Spleen (tissue), 11 donors: ENCODE measurements at regions not wholly inside any gene's neighbourhood (a gene's known extent, or its start where the extent isn't known, plus 50 kb on each side); places are given as distances from the start of the nearest gene placed in this dataset.

ENCODE experiments used
- DNase-seq: peaks from one replicate; pipeline ENCODE4 v3.0.0-alpha.2; 2020
- H3K27ac ChIP-seq, 8 donors: fragments of 200-600 bp; sonication (generic) in 7 of 8; 1 replicate in 4 of 8; 2 replicates in 4 of 8; pipeline versions ENCODE4 v1.5.0 to v1.8.0; 2016 to 2021; ENCODE audit warnings: inconsistent platforms in 4 of 8, mild to moderate bottlenecking in 4 of 8, moderate library complexity in 1 of 8
- H3K27me3 ChIP-seq, 7 donors: fragments of 200-600 bp; sonication (generic) in 6 of 7; replicated peaks in 1 of 7; 1 replicate in 4 of 7; 2 replicates in 3 of 7; pipeline versions ENCODE4 v1.5.0 to v1.8.0; 2016 to 2021; ENCODE audit warnings: inconsistent platforms in 3 of 7, mild to moderate bottlenecking in 1 of 7
- H3K36me3 ChIP-seq, 6 donors: fragments of 200-600 bp; sonication (generic) in 5 of 6; 1 replicate in 4 of 6; 2 replicates in 2 of 6; pipeline versions ENCODE4 v1.5.0 to v1.8.0; 2016 to 2021; ENCODE audit warnings: inconsistent platforms in 2 of 6
- H3K4me1 ChIP-seq, 6 donors: fragments of 200-600 bp; sonication (generic) in 5 of 6; 1 replicate in 3 of 6; 2 replicates in 3 of 6; pipeline versions ENCODE4 v1.5.0 to v1.8.0; 2016 to 2021; ENCODE audit warnings: inconsistent platforms in 3 of 6
- H3K4me3 ChIP-seq, 8 donors: fragments of 200-600 bp; sonication (generic) in 7 of 8; 1 replicate in 4 of 8; 2 replicates in 4 of 8; pipeline versions ENCODE4 v1.5.0 to v1.8.0; 2016 to 2021; ENCODE audit warnings: inconsistent platforms in 4 of 8, mild to moderate bottlenecking in 4 of 8, moderate library complexity in 2 of 8
- H3K9me3 ChIP-seq, 8 donors: fragments of 200-600 bp; sonication (generic) in 7 of 8; 1 replicate in 4 of 8; 2 replicates in 4 of 8; pipeline versions ENCODE4 v1.5.0 to v1.8.0; 2016 to 2021; ENCODE audit warnings: inconsistent platforms in 4 of 8
- POLR2A ChIP-seq, 3 donors: fragments of 450-650 bp; IDR thresholded peaks; one replicate each; pipeline ENCODE4 v1.5.1; 2017; ENCODE audit warnings: antibody characterized with exemption in 3 of 3, mild to moderate bottlenecking in 1 of 3
- POLR2AphosphoS5 ChIP-seq, 3 donors: sonication (generic); formaldehyde crosslinking; IDR thresholded peaks; one replicate each; pipeline ENCODE4 v1.5.1; 2017; ENCODE audit warnings: antibody characterized with exemption in 3 of 3
- WGBS, 5 donors: extraction: QIAGEN DNeasy Blood & Tissue Kit in 3 of 5; methylation state at CpG; one replicate each; pipeline versions ENCODE4 v1.1.5 to v1.1.7; 2013 to 2018; 5-methylcytosine and 5-hydroxymethylcytosine counted together
- intact Hi-C: fragments of 100-400 bp; cut with DNase I; formaldehyde crosslinking; loops from one replicate; pipeline ENCODE4 v1.15.0; 2023; ENCODE audit warnings: low total_unique reads
- TF ChIP-seq, protein P1 (sequence below), 11 experiments: fragments of 200-600 bp in 7 of 11; fragments of 450-650 bp in 4 of 11; sonication (generic) in 4 of 11; IDR thresholded peaks in 8 of 11; conservative IDR thresholded peaks in 3 of 11; 1 replicate in 7 of 11; 2 replicates in 4 of 11; pipeline versions ENCODE4 v1.4.0 to v1.8.0; 2016 to 2021; ENCODE audit warnings: antibody characterized with exemption in 11 of 11, inconsistent platforms in 4 of 11, mild to moderate bottlenecking in 1 of 11
- donor health status: healthy with polysubstance abuse.
- donor health status: DM: no; HTN: no; CAD: no; lungs with moderate emphysema.
- donor health status: DM: no; HTN: no; CAD: no.
- donor health status: Bipolar disorder and iron deficiency.
- donor health status: healthy.
- donor health status: DM: no; HTN: no; CAD: no.
- donor health status: DM: yes; HTN: yes; CAD: no.

GRCh38 chr11:91768783-91769182, 455.8 kb upstream of the FAT3 start:
- DNase-seq: no peak
- intact Hi-C loops: no loop called here
- no peak overlapping the region for H3K4me3 ChIP-seq
- TF ChIP-seq POLR2A (IDR thresholded peaks at IDR 0.05): no peak
- TF ChIP-seq POLR2AphosphoS5 (IDR thresholded peaks at IDR 0.05): no peak
- TF ChIP-seq, protein P1, sequence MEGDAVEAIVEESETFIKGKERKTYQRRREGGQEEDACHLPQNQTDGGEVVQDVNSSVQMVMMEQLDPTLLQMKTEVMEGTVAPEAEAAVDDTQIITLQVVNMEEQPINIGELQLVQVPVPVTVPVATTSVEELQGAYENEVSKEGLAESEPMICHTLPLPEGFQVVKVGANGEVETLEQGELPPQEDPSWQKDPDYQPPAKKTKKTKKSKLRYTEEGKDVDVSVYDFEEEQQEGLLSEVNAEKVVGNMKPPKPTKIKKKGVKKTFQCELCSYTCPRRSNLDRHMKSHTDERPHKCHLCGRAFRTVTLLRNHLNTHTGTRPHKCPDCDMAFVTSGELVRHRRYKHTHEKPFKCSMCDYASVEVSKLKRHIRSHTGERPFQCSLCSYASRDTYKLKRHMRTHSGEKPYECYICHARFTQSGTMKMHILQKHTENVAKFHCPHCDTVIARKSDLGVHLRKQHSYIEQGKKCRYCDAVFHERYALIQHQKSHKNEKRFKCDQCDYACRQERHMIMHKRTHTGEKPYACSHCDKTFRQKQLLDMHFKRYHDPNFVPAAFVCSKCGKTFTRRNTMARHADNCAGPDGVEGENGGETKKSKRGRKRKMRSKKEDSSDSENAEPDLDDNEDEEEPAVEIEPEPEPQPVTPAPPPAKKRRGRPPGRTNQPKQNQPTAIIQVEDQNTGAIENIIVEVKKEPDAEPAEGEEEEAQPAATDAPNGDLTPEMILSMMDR (IDR thresholded peaks at IDR 0.05 in 8 of 11, conservative IDR thresholded peaks at IDR 0.05 in 3 of 11): no peak
- no peaks in the 10 kb centered on the region for H3K4me1 ChIP-seq
- no peak overlapping the region for H3K27ac ChIP-seq
- peaks cover 0 to 13% (median 2%) of the 10 kb centered on the region in 8 donors for H3K9me3 ChIP-seq
- H3K27me3 ChIP-seq: no peaks in the 10 kb centered on the region
- no peaks in the 10 kb centered on the region for H3K36me3 ChIP-seq
- WGBS, 5 donors: 52 to 87% (median 60%) methylated on average over 1 of the region's 1 CpG

- peaks cover 0 to 5% (median 0%) of the 10 kb centered on the region in 8 donors for H3K9me3 ChIP-seq
- H3K4me1 ChIP-seq: no peaks in the 10 kb centered on the region
- intact Hi-C loops: no loop called here
- no peaks in the 10 kb centered on the region for H3K36me3 ChIP-seq
- DNase-seq: no peak
- TF ChIP-seq, protein P1 (IDR thresholded peaks at IDR 0.05 in 8 of 11, conservative IDR thresholded peaks at IDR 0.05 in 3 of 11): no peak
- TF ChIP-seq POLR2AphosphoS5 (IDR thresholded peaks at IDR 0.05) (no peak), POLR2A (IDR thresholded peaks at IDR 0.05) (no peak)
- H3K27ac ChIP-seq: no peak overlapping the region
- H3K4me3 ChIP-seq: no peak overlapping the region
- no peaks in the 10 kb centered on the region for H3K27me3 ChIP-seq
Observed at GRCh38 chr11:91763331-91763730, 461.3 kb upstream of the FAT3 start.

DNA sequence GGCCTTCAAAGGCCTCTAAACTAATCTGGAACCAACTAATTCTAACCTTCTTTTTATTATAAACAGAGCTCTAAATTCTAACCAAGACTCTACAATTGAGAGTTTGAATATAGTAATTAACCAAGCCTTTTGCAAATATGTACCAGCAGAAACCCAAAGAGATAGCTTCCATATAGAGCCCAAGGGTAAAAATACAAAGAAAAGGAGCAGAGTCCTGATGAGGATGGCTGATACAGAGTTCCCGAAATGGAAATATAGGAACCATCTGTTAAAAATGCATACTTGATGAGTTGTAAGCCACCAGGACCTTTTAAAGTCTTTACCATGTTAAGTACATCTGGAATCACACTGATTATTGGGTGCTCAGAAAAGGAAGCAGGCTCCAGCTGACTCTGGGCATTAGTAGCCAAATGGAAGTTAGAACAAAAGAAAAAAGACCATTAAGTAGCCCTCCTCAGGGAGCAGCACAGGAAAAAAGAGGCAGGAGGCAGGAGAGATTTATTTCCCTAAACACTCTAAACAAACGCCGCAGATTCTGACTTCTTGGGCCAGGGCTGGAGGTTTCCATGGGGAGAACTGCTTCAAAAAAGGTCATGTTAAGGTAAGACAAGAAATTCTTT, 463.1 kb upstream of the FAT3 start:
- Histone ChIP-seq H3K4me3 (no peak overlapping the region), H3K4me1 (no peaks in the 10 kb centered on the region), H3K27ac (no peak overlapping the region), H3K9me3 (peaks cover 0 to 7% (median 0%) of the 10 kb centered on the region in 8 donors), H3K36me3 (no peaks in the 10 kb centered on the region), H3K27me3 (no peaks in the 10 kb centered on the region)
- DNase-seq: no peak
- WGBS, 5 donors: 25 to 30% (median 29%) methylated on average over 3 of the region's 3 CpGs
- TF ChIP-seq POLR2A (IDR thresholded peaks at IDR 0.05): no peak
- TF ChIP-seq POLR2AphosphoS5 (IDR thresholded peaks at IDR 0.05): no peak
- TF ChIP-seq, protein P1 (IDR thresholded peaks at IDR 0.05 in 8 of 11, conservative IDR thresholded peaks at IDR 0.05 in 3 of 11): no peak
- intact Hi-C loops: no loop called here

- Histone ChIP-seq H3K4me3 (no peak overlapping the region), H3K27me3 (no peaks in the 10 kb centered on the region), H3K9me3 (peaks cover 0 to 18% (median 9%) of the 10 kb centered on the region in 8 donors), H3K36me3 (no peaks in the 10 kb centered on the region), H3K27ac (no peak overlapping the region), H3K4me1 (no peaks in the 10 kb centered on the region)
- TF ChIP-seq, protein P1 (IDR thresholded peaks at IDR 0.05 in 8 of 11, conservative IDR thresholded peaks at IDR 0.05 in 3 of 11): no peak
- TF ChIP-seq POLR2AphosphoS5 (IDR thresholded peaks at IDR 0.05) (no peak), POLR2A (IDR thresholded peaks at IDR 0.05) (no peak)
- 50 to 95% (median 93%) methylated on average over 1 of the region's 1 CpG for WGBS, 5 donors
- DNase-seq: no peak
- intact Hi-C loops: no loop called here
Observed at GRCh38 chr11:91756829-91757480, 467.7 kb upstream of the FAT3 start.
